Naive thymus-derived CD4-positive, alpha-beta T cell (primary cell): ENCODE measurements at regions not wholly inside any gene's neighbourhood (a gene's known extent, or its start where the extent isn't known, plus 50 kb on each side); places are given as distances from the start of the nearest gene placed in this dataset.

Experiments used
- ATAC-seq: fragments of 150-1000 bp; cut with Tn5 transposase; 2 replicates; pipeline ENCODE4 v1.10.0; 2021; ENCODE audit warnings: mild to moderate bottlenecking, moderate library complexity
- CTCF ChIA-PET: fragments of 350-600 bp; sonication (Branson Sonifier 250); formaldehyde crosslinking; loops from one replicate; lab custom pipeline; 2021; ENCODE audit warnings: antibody characterized with exemption; lab: Charles Lee
- POLR2A ChIA-PET: fragments of 350-600 bp; sonication (Branson Sonifier 250); formaldehyde crosslinking; loops from one replicate; lab custom pipeline; 2021; ENCODE audit warnings: antibody characterized with exemption, inconsistent platforms; lab: Charles Lee
- DNase-seq, 9 donors: peaks; one replicate each; pipeline versions ENCODE4 v3.0.0 to v3.0.0-alpha.2; 2020 to 2022; ENCODE audit warnings: mixed read lengths in 1 of 9
- H3K27ac ChIP-seq: one replicate; pipeline ENCODE4 v1.7.0; 2013; ENCODE audit warnings: mild to moderate bottlenecking, low read depth, low read length, moderate library complexity
- H3K27me3 ChIP-seq, 2 donors: one replicate each; pipeline ENCODE4 v1.7.0; 2013; ENCODE audit warnings: low read length in 2 of 2, mild to moderate bottlenecking in 2 of 2, moderate library complexity in 2 of 2; ENCODE audit not compliant: control insufficient read depth in 2 of 2, insufficient read depth in 2 of 2
- H3K36me3 ChIP-seq, 3 experiments: 1 replicate in 2 of 3; 2 replicates in 1 of 3; pipeline ENCODE4 v1.7.0; 2013; ENCODE audit warnings: low read length in 3 of 3, mild to moderate bottlenecking in 3 of 3, moderate library complexity in 1 of 3; ENCODE audit not compliant: insufficient read depth in 3 of 3, control insufficient read depth in 2 of 3
- H3K4me1 ChIP-seq, 2 donors: one replicate each; pipeline ENCODE4 v1.7.0; 2013; ENCODE audit warnings: low read length in 2 of 2, mild to moderate bottlenecking in 2 of 2, moderate library complexity in 1 of 2; ENCODE audit not compliant: control insufficient read depth in 2 of 2, insufficient read depth in 2 of 2
- H3K4me3 ChIP-seq: 2 replicates; pipeline ENCODE4 v1.7.0; 2013; ENCODE audit warnings: mild to moderate bottlenecking, low read length
- H3K9me3 ChIP-seq, 3 experiments: 1 replicate in 2 of 3; 2 replicates in 1 of 3; pipeline ENCODE4 v1.7.0; 2013; ENCODE audit warnings: low read length in 3 of 3; ENCODE audit not compliant: control insufficient read depth in 2 of 3
- H3K27ac Mint-ChIP-seq, 9 donors: one replicate each; pipeline ENCODE4 v1.8.0; 2020 to 2022; ENCODE audit warnings: mixed read lengths in 9 of 9, mild to moderate bottlenecking in 8 of 9, moderate library complexity in 5 of 9, inconsistent platforms in 2 of 9
- H3K27me3 Mint-ChIP-seq, 5 donors: one replicate each; pipeline ENCODE4 v1.8.0; 2021 to 2022; ENCODE audit warnings: mixed read lengths in 5 of 5, mild to moderate bottlenecking in 1 of 5
- H3K36me3 Mint-ChIP-seq, 5 donors: one replicate each; pipeline ENCODE4 v1.8.0; 2020 to 2022; ENCODE audit warnings: mixed read lengths in 5 of 5, mild to moderate bottlenecking in 3 of 5, inconsistent platforms in 1 of 5
- H3K4me1 Mint-ChIP-seq, 7 donors: one replicate each; pipeline ENCODE4 v1.8.0; 2020 to 2022; ENCODE audit warnings: mixed read lengths in 7 of 7, mild to moderate bottlenecking in 3 of 7, inconsistent platforms in 1 of 7
- H3K4me3 Mint-ChIP-seq, 10 donors: one replicate each; pipeline ENCODE4 v1.8.0; 2020 to 2022; ENCODE audit warnings: mild to moderate bottlenecking in 10 of 10, mixed read lengths in 10 of 10, moderate library complexity in 6 of 10, inconsistent platforms in 2 of 10
- H3K9me3 Mint-ChIP-seq, 11 donors: one replicate each; pipeline ENCODE4 v1.8.0; 2020 to 2022; ENCODE audit warnings: mixed read lengths in 11 of 11, mild to moderate bottlenecking in 4 of 11, inconsistent platforms in 1 of 11, moderate library complexity in 1 of 11
- intact Hi-C, 2 donors: fragments of 100-400 bp; cut with micrococcal nuclease; formaldehyde crosslinking; loops; one replicate each; pipeline ENCODE4 v1.15.1; 2023

- DNase-seq (no peak), ATAC-seq (no peak)
- Histone ChIP-seq H3K9me3 (no peaks in the 10 kb centered on the region), H3K27me3 (no peaks in the 10 kb centered on the region), H3K36me3 (no peaks in the 10 kb centered on the region), H3K4me3 (no peak overlapping the region), H3K4me1 (no peaks in the 10 kb centered on the region), H3K27ac (no peak overlapping the region)
- intact Hi-C loops, result no loop called here
- ChIA-PET CTCF (no interaction called here), POLR2A (no interaction called here)
- Mint-ChIP-seq H3K27me3 (peaks cover 0 to 9% (median 0%) of the 10 kb centered on the region in 5 donors), H3K4me1 (no peaks in the 10 kb centered on the region), H3K4me3 (no peak overlapping the region), H3K9me3 (peaks cover 0 to 10% (median 1%) of the 10 kb centered on the region in 11 donors), H3K36me3 (no peaks in the 10 kb centered on the region), H3K27ac (no peak overlapping the region)
These were observed 694.4 kb downstream of the EFNA5 start for GRCh38 chr5:106976363-106976762.

DNA sequence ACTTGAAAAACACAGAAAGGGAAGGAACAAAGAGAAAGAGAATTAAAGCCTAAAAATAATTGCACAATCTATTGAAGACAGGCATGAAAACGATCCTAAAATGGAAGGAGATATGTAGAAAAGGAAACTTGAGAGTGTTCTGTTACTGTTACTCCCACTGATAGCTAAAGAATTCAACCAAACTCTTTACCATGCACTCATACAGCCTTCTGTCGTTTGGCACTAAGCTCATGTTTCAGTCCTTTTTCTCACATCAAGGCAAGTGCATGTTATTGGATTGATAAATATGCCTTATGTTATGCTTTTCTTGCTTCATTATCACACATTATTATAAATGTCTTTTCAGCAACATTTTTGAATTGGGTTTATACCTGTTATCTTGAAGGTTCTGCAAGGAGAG, 696.5 kb downstream of the EFNA5 start:
- H3K36me3 Mint-ChIP-seq, result no peaks in the 10 kb centered on the region
- intact Hi-C loops, result no loop called here
- Histone ChIP-seq H3K4me3 (no peak overlapping the region), H3K4me1 (no peaks in the 10 kb centered on the region), H3K27me3 (no peaks in the 10 kb centered on the region), H3K36me3 (no peaks in the 10 kb centered on the region), H3K9me3 (no peaks in the 10 kb centered on the region), H3K27ac (no peak overlapping the region)
- DNase-seq (no peak), ATAC-seq (no peak)
- no peak overlapping the region for H3K4me3 Mint-ChIP-seq
- H3K9me3 Mint-ChIP-seq, result peaks cover 0 to 3% (median 0%) of the 10 kb centered on the region in 11 donors
- CTCF ChIA-PET, result no interaction called here
- POLR2A ChIA-PET, result no interaction called here
- H3K27ac Mint-ChIP-seq, result no peak overlapping the region
- H3K27me3 Mint-ChIP-seq, result no peaks in the 10 kb centered on the region
- no peaks in the 10 kb centered on the region for H3K4me1 Mint-ChIP-seq

DNA sequence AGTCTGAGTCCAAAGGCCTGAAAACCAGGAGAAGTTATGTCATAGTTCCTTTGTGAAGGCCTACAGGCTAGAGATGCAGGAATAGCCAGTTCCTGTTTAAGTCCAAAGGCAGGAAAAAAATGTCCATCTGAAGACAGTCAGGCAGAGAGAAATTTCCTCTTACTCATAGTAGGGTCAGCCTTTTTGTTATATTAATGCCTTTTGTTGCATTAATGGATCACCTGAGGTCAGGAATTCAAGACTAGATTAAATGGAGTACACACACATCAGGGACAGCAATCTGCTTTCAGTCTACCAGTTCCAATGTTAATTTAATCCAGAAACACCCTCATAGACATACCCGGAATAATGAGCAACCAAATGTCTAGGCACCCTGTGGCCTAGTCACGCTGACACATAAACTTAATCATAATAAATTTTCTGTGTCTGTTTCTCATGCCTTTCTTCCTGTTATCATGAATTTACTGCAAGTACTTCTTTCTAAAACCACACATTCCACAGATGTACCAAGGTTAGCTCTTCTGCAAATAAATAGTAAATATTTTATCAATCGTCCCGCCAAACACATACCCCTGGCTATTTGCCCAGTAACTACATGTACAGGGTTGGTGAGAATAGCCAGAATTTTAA, 703.9 kb downstream of the EFNA5 start:
- no peaks in the 10 kb centered on the region for H3K9me3 ChIP-seq
- no peaks in the 10 kb centered on the region for H3K36me3 Mint-ChIP-seq
- intact Hi-C loops, result no loop called here
- ChIA-PET CTCF (no interaction called here), POLR2A (no interaction called here)
- no peaks in the 10 kb centered on the region for H3K27me3 Mint-ChIP-seq
- peaks cover 0 to 18% (median 6%) of the 10 kb centered on the region in 11 donors for H3K9me3 Mint-ChIP-seq
- H3K27ac Mint-ChIP-seq, result no peak overlapping the region
- no peaks in the 10 kb centered on the region for H3K4me1 Mint-ChIP-seq
- H3K4me3 ChIP-seq, result no peak overlapping the region
- no peaks in the 10 kb centered on the region for H3K4me1 ChIP-seq
- ATAC-seq, result no peak
- H3K27me3 ChIP-seq, result no peaks in the 10 kb centered on the region
- H3K4me3 Mint-ChIP-seq, result no peak overlapping the region
- no peak for DNase-seq
- H3K27ac ChIP-seq, result no peak overlapping the region
- H3K36me3 ChIP-seq, result no peaks in the 10 kb centered on the region

GRCh38 chr5:106964132-106964531, 706.6 kb downstream of the EFNA5 start:
- ATAC-seq, result no peak
- ChIA-PET POLR2A (no interaction called here), CTCF (no interaction called here)
- no peak overlapping the region for H3K27ac Mint-ChIP-seq
- H3K27me3 Mint-ChIP-seq, result no peaks in the 10 kb centered on the region
- no peaks in the 10 kb centered on the region for H3K4me1 Mint-ChIP-seq
- H3K4me1 ChIP-seq, result no peaks in the 10 kb centered on the region
- H3K27me3 ChIP-seq, result no peaks in the 10 kb centered on the region
- no peak overlapping the region for H3K4me3 ChIP-seq
- H3K4me3 Mint-ChIP-seq, result no peak overlapping the region
- no peaks in the 10 kb centered on the region for H3K36me3 ChIP-seq
- H3K9me3 Mint-ChIP-seq, result peaks cover 0 to 22% (median 6%) of the 10 kb centered on the region in 11 donors
- H3K9me3 ChIP-seq, result no peaks in the 10 kb centered on the region
- intact Hi-C loops, result no loop called here
- H3K27ac ChIP-seq, result no peak overlapping the region
- no peaks in the 10 kb centered on the region for H3K36me3 Mint-ChIP-seq
- DNase-seq, result no peak

- ChIA-PET CTCF (no interaction called here), POLR2A (no interaction called here)
- no peak overlapping the region for H3K27ac ChIP-seq
- Mint-ChIP-seq H3K27ac (no peak overlapping the region), H3K9me3 (peaks cover 0 to 21% (median 6%) of the 10 kb centered on the region in 11 donors), H3K4me1 (no peaks in the 10 kb centered on the region), H3K27me3 (no peaks in the 10 kb centered on the region), H3K36me3 (no peaks in the 10 kb centered on the region), H3K4me3 (no peak overlapping the region)
- DNase-seq (no peak), ATAC-seq (no peak)
- no peaks in the 10 kb centered on the region for H3K9me3 ChIP-seq
- no peak overlapping the region for H3K4me3 ChIP-seq
- intact Hi-C loops, result no loop called here
- no peaks in the 10 kb centered on the region for H3K27me3 ChIP-seq
- no peaks in the 10 kb centered on the region for H3K36me3 ChIP-seq
- no peaks in the 10 kb centered on the region for H3K4me1 ChIP-seq
These were observed 707.1 kb downstream of the EFNA5 start for GRCh38 chr5:106963630-106964029.

- no peak for ATAC-seq
- intact Hi-C loops, result no loop called here
- ChIA-PET CTCF (no interaction called here), POLR2A (no interaction called here)
- Mint-ChIP-seq H3K9me3 (peaks cover 0 to 14% (median 6%) of the 10 kb centered on the region in 11 donors), H3K4me3 (no peak overlapping the region), H3K4me1 (no peaks in the 10 kb centered on the region), H3K36me3 (no peaks in the 10 kb centered on the region), H3K27me3 (no peaks in the 10 kb centered on the region), H3K27ac (no peak overlapping the region)
- Histone ChIP-seq H3K27me3 (no peaks in the 10 kb centered on the region), H3K4me1 (no peaks in the 10 kb centered on the region), H3K36me3 (no peaks in the 10 kb centered on the region), H3K4me3 (no peak overlapping the region), H3K27ac (no peak overlapping the region), H3K9me3 (no peaks in the 10 kb centered on the region)
- DNase-seq, result no peak
These were observed 708.1 kb downstream of the EFNA5 start for GRCh38 chr5:106962464-106963230.

GRCh38 chr5:106959387-106959786, 711.4 kb downstream of the EFNA5 start:
- intact Hi-C loops, result no loop called here
- POLR2A ChIA-PET, result no interaction called here

More at GRCh38 chr5:106959387-106959786, 711.4 kb downstream of the EFNA5 start:
- H3K4me1 Mint-ChIP-seq, result no peaks in the 10 kb centered on the region
- Histone ChIP-seq H3K27ac (no peak overlapping the region), H3K4me1 (no peaks in the 10 kb centered on the region), H3K27me3 (no peaks in the 10 kb centered on the region), H3K4me3 (no peak overlapping the region), H3K36me3 (no peaks in the 10 kb centered on the region), H3K9me3 (no peaks in the 10 kb centered on the region)
- peaks cover 0 to 14% (median 6%) of the 10 kb centered on the region in 11 donors for H3K9me3 Mint-ChIP-seq
- H3K27me3 Mint-ChIP-seq, result no peaks in the 10 kb centered on the region
- ATAC-seq, result no peak
- CTCF ChIA-PET, result no interaction called here
- H3K4me3 Mint-ChIP-seq, result no peak overlapping the region
- no peak overlapping the region for H3K27ac Mint-ChIP-seq
- H3K36me3 Mint-ChIP-seq, result no peaks in the 10 kb centered on the region
- DNase-seq, result no peak
